ENCODE measurements at regions not wholly inside any gene's neighbourhood (a gene's known extent, or its start where the extent isn't known, plus 50 kb on each side); places are given as distances from the start of the nearest gene placed in this dataset.

DNA sequence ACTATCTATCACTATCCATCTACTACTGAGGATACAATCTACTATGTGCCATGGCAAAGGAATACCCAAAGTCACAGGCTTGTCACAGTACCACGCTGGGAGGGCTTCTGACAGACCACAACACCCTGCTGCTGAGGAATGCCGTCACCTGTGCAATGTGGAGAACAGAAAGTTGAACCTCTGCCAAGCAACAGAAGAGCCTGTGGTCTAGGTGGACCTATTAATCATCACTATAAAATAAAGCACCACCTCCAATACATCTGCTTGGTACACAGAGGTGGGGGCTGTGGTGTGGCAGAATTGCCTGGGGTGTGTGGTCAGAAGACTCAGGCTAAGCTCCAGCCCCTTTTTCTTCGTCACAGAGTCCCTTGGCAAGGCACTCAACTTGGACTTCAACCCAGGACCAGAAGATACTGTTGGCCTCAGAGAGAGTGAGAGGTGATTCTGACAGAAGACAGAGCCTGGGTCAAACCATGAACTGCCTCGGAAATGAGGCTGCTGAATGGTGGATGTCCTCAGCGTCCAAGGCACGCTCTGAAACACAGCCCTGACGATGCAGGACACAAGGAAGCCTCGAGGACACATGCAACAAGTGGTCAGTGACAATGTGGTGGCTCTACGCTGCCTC lies 189.4 kb upstream of the CHRNA7 start:
- WGBS (ENCODE audit: insufficient coverage, insufficient read length): no CpG with 5 or more reads among the region's 9 CpGs
- Histone ChIP-seq H3K4me1 (ENCODE audit: control insufficient read depth, insufficient read depth, low read length) (no peaks in the 10 kb centered on the region), H3K27ac (ENCODE audit: low read length) (no peak overlapping the region), H3K36me3 (ENCODE audit: control insufficient read depth, insufficient read depth, low read length) (no peaks in the 10 kb centered on the region), H3K4me3 (ENCODE audit: low read length) (no peak overlapping the region), H3K9me3 (ENCODE audit: control insufficient read depth, insufficient read depth, low read length) (no peaks in the 10 kb centered on the region), H3K27me3 (ENCODE audit: control insufficient read depth, insufficient read depth, low read length) (no peaks in the 10 kb centered on the region)
- no peak for DNase-seq (ENCODE audit: low read depth, low spot score)

DNA sequence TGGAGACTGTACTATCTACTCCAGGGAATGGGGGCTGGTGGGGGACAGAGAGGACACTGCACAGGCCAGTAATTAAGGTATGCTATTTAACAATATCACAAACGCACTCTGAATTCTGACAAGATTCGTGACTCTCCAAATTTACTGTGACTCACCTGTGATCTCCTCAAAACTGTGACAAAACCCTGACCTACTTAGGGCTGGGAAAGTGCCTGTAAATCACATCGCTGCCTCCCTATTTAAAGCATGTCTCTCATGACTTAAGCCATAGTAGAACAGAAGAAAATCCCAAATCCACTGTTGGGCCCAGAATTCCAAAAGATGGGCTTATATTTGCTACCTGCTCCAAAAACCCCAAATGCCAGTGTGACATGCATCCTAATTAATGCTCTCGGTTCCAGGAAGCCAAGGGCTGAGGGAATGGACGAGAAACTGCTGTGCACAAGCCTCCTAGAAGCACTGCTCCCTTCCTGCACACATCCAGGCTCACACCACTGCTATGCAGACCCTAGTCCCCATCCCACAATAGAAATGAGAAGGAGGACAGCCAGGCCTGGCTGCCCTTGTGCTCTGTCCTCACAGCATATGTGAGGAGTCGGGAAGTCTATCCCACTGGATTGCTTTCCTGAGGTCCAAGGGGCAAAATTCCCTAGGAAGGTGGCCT lies 187.7 kb upstream of the CHRNA7 start:
- no peak for DNase-seq (ENCODE audit: low read depth, low spot score)
- Histone ChIP-seq H3K27me3 (ENCODE audit: control insufficient read depth, insufficient read depth, low read length) (no peaks in the 10 kb centered on the region), H3K9me3 (ENCODE audit: control insufficient read depth, insufficient read depth, low read length) (no peaks in the 10 kb centered on the region), H3K36me3 (ENCODE audit: control insufficient read depth, insufficient read depth, low read length) (no peaks in the 10 kb centered on the region), H3K4me3 (ENCODE audit: low read length) (no peak overlapping the region), H3K4me1 (ENCODE audit: control insufficient read depth, insufficient read depth, low read length) (no peaks in the 10 kb centered on the region), H3K27ac (ENCODE audit: low read length) (no peak overlapping the region)
- WGBS (ENCODE audit: insufficient coverage, insufficient read length): no CpG with 5 or more reads among the region's 6 CpGs

DNA sequence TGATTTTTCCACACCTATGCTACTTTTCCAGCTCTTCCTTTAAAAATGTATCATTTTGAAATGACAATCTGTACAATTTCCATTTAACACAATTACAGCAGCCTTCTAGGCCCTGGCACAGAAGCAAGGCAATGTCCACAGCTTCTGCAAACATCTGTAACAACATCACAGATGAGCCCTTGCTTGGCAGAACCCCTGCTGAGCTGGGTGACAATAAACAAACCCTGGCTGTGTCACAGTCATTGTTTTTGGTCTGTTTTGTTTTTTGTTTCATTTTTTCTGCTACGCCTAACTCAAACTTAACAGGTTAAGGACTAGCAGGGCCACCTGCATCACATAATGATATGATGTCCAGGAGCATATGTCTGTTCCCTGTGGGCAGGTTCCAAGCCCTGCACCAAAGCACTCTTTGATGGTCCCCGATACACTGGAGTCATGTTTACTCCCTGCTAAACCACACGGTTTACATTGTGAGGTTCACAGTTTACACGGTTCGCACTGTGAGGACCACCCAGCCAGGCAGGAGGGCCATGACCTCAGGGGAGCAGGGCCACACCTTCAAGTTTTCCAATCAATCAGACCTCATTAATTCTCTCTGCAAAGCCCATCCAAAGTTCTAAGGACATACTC lies 186.8 kb upstream of the CHRNA7 start:
- no peak overlapping the region for H3K4me3 ChIP-seq (ENCODE audit: low read length)
- H3K27ac ChIP-seq (ENCODE audit: low read length): no peak overlapping the region
- no peaks in the 10 kb centered on the region for H3K9me3 ChIP-seq (ENCODE audit: control insufficient read depth, insufficient read depth, low read length)
- WGBS (ENCODE audit: insufficient coverage, insufficient read length): no CpG with 5 or more reads among the region's 5 CpGs
- H3K27me3 ChIP-seq (ENCODE audit: control insufficient read depth, insufficient read depth, low read length): no peaks in the 10 kb centered on the region
- H3K4me1 ChIP-seq (ENCODE audit: control insufficient read depth, insufficient read depth, low read length): no peaks in the 10 kb centered on the region
- H3K36me3 ChIP-seq (ENCODE audit: control insufficient read depth, insufficient read depth, low read length): no peaks in the 10 kb centered on the region
- DNase-seq (ENCODE audit: low read depth, low spot score): no peak

DNA sequence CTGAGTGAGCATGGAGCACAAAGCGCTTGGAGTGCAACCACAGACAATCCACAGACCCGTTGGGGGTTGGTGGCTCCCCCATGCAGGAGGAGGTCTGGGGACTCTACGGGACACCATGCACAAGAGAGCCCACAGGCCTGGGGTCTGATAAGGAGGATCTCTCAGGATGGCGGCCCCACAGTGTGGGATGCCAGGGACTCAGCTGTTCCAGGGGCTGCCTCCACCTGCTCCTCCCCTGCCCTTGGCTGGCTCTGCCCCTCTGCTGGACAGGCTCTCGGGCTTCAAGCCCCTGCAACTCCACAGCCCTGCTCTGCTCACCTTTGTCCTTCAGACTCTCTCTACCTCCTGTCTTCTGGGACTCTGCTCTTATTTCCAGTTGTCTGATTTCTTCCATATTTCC lies 184.5 kb upstream of the CHRNA7 start:
- Histone ChIP-seq H3K9me3 (ENCODE audit: control insufficient read depth, insufficient read depth, low read length) (no peaks in the 10 kb centered on the region), H3K27me3 (ENCODE audit: control insufficient read depth, insufficient read depth, low read length) (no peaks in the 10 kb centered on the region), H3K27ac (ENCODE audit: low read length) (no peak overlapping the region), H3K4me1 (ENCODE audit: control insufficient read depth, insufficient read depth, low read length) (no peaks in the 10 kb centered on the region), H3K36me3 (ENCODE audit: control insufficient read depth, insufficient read depth, low read length) (no peaks in the 10 kb centered on the region), H3K4me3 (ENCODE audit: low read length) (no peak overlapping the region)
- DNase-seq (ENCODE audit: low read depth, low spot score): no peak
- WGBS (ENCODE audit: insufficient coverage, insufficient read length): no CpG with 5 or more reads among the region's 5 CpGs

DNA sequence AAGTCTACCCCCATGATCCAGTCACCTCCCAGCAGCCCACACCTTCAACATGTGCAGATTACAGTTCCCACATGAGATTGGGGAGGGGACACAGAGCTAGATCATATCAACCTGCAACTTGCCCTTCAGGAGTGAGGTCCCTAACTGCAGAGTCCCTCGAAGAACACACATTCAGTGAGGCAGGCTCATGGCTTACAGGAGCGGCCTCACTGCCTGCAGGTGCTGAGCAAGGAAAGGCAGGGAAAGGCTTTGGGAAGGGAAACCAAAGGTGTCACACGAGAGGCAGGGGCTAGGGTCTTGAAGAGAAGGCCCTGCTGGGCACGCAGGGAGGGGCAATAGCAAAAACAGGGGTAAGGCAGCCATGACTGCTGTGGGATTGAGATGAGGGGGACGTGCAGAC lies 182.4 kb upstream of the CHRNA7 start:
- Histone ChIP-seq H3K36me3 (ENCODE audit: control insufficient read depth, insufficient read depth, low read length) (no peaks in the 10 kb centered on the region), H3K4me1 (ENCODE audit: control insufficient read depth, insufficient read depth, low read length) (no peaks in the 10 kb centered on the region), H3K27ac (ENCODE audit: low read length) (no peak overlapping the region), H3K4me3 (ENCODE audit: low read length) (no peak overlapping the region), H3K27me3 (ENCODE audit: control insufficient read depth, insufficient read depth, low read length) (no peaks in the 10 kb centered on the region), H3K9me3 (ENCODE audit: control insufficient read depth, insufficient read depth, low read length) (no peaks in the 10 kb centered on the region)
- no peak for DNase-seq (ENCODE audit: low read depth, low spot score)
- no CpG with 5 or more reads among the region's 5 CpGs for WGBS (ENCODE audit: insufficient coverage, insufficient read length)

DNA sequence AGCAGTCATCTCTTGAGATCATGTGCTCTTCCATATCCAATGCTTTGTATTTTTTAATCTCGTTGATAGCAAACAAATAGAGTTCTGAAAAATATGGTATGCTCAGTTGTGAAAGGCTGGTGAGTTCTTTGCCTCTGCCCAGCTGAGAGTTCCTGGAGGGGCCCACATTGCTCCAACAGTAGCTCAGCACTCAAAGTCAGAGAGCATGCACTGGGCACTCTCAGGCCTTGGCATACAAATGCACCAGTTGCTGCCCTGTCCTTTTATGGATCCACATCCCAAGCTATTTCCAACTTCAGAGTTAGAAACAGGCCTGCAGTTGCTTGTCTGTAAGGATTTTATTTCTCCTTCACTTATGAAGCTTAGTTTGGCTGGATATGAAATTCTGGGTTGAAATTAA lies 181.7 kb upstream of the CHRNA7 start:
- no peaks in the 10 kb centered on the region for H3K4me1 ChIP-seq (ENCODE audit: control insufficient read depth, insufficient read depth, low read length)
- no peaks in the 10 kb centered on the region for H3K9me3 ChIP-seq (ENCODE audit: control insufficient read depth, insufficient read depth, low read length)
- WGBS (ENCODE audit: insufficient coverage, insufficient read length): no CpG with 5 or more reads among the region's 1 CpG
- H3K27ac ChIP-seq (ENCODE audit: low read length): no peak overlapping the region
- no peaks in the 10 kb centered on the region for H3K27me3 ChIP-seq (ENCODE audit: control insufficient read depth, insufficient read depth, low read length)
- no peaks in the 10 kb centered on the region for H3K36me3 ChIP-seq (ENCODE audit: control insufficient read depth, insufficient read depth, low read length)
- no peak overlapping the region for H3K4me3 ChIP-seq (ENCODE audit: low read length)
- DNase-seq (ENCODE audit: low read depth, low spot score): no peak

DNA sequence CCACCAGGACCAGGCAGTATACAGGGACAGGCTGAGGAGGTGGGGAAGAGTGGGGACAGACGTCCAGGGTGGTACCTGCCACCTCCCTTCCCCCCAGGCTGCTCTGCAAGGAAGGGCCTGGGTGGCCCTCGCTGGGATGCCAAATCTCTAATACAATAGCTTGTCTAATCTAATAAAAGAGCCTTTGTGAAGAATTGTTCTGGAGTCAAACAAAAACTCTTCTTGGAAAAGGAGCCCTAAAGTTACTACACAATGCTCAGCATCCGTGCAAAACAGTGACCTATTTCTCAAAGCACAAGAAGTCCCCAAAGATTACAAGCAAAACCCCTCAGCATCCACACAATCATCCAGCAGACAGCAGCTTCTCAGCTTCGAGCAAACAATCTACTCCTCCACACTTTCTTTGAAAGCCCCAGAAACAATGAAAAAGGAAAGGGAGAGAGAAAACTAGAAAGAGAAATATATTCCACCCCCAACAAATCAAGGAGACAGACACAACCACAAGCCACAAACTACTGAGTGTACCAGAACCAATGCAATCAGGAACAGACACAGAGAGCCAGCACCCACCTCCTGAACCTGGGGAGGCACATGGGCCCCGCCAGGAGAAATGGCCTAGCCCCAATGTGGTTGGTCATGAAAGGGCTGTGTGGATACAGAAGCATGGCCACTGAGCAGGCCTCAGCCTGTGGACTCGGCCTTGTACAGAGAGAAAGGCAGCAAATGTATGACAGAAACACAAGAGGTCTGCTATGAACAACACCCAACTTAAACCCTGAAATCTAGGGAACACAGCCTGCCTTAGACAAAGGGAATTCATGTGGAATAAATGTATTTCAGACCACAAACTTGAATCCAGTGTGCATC lies 177.1 kb upstream of the CHRNA7 start:
- no peak for DNase-seq (ENCODE audit: low read depth, low spot score)
- no peaks in the 10 kb centered on the region for H3K27me3 ChIP-seq (ENCODE audit: control insufficient read depth, insufficient read depth, low read length)
- no peaks in the 10 kb centered on the region for H3K36me3 ChIP-seq (ENCODE audit: control insufficient read depth, insufficient read depth, low read length)
- H3K4me3 ChIP-seq (ENCODE audit: low read length): no peak overlapping the region
- no peaks in the 10 kb centered on the region for H3K9me3 ChIP-seq (ENCODE audit: control insufficient read depth, insufficient read depth, low read length)
- no CpG with 5 or more reads among the region's 6 CpGs for WGBS (ENCODE audit: insufficient coverage, insufficient read length)
- H3K4me1 ChIP-seq (ENCODE audit: control insufficient read depth, insufficient read depth, low read length): no peaks in the 10 kb centered on the region; the same call in 1 of the 2 replicates
- H3K27ac ChIP-seq (ENCODE audit: low read length): no peak overlapping the region

DNA sequence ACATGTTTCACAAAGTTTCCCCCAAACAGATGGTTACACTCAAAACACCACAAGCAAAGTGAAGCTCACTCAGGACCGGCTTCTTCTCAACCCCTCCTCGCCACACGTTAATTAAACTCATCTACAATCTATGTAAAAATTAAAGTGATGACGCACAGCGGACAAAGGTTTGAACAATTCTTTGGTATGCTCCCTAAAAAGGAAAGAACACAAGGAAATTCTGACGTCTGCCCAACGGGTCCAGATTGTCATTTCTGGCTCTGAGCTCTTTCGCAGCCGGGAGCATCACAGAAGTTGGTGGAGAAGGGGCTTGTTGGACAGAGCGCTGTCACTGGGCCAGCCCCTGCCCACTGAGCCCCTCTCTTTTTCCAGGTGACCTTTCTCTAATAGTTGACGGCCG lies 173.7 kb upstream of the CHRNA7 start:
- no peak overlapping the region for H3K4me3 ChIP-seq (ENCODE audit: low read length)
- H3K36me3 ChIP-seq (ENCODE audit: control insufficient read depth, insufficient read depth, low read length): no peaks in the 10 kb centered on the region
- H3K27ac ChIP-seq (ENCODE audit: low read length): no peak overlapping the region
- no peaks in the 10 kb centered on the region for H3K27me3 ChIP-seq (ENCODE audit: control insufficient read depth, insufficient read depth, low read length)
- H3K4me1 ChIP-seq (ENCODE audit: control insufficient read depth, insufficient read depth, low read length): no peaks in the 10 kb centered on the region; the same call in 1 of the 2 replicates
- no peaks in the 10 kb centered on the region for H3K9me3 ChIP-seq (ENCODE audit: control insufficient read depth, insufficient read depth, low read length)
- no peak for DNase-seq (ENCODE audit: low read depth, low spot score)
- no CpG with 5 or more reads among the region's 12 CpGs for WGBS (ENCODE audit: insufficient coverage, insufficient read length)

DNA sequence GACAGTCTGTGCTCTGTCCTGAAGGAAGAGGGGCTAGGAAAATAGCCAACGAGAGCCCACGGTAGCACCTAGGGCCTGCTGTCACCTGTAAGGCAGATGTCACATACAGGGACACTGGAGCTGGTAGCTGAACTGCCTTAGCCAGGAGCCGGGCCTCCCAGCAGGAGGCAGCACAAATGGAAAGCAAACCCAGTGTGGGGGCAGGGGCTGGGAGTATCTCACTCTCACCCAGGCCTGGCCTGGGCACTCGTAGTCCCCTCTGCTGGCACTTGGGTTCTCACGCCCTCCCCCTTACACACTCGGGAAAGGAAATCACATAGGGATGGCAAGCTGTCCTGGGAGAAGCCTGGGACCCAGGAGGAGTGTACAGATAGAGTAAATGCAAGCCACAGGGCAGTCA lies 173.1 kb upstream of the CHRNA7 start:
- H3K36me3 ChIP-seq (ENCODE audit: control insufficient read depth, insufficient read depth, low read length): no peaks in the 10 kb centered on the region
- H3K27ac ChIP-seq (ENCODE audit: low read length): no peak overlapping the region
- H3K27me3 ChIP-seq (ENCODE audit: control insufficient read depth, insufficient read depth, low read length): no peaks in the 10 kb centered on the region
- H3K9me3 ChIP-seq (ENCODE audit: control insufficient read depth, insufficient read depth, low read length): no peaks in the 10 kb centered on the region
- DNase-seq (ENCODE audit: low read depth, low spot score): no peak
- no peak overlapping the region for H3K4me3 ChIP-seq (ENCODE audit: low read length)
- H3K4me1 ChIP-seq (ENCODE audit: control insufficient read depth, insufficient read depth, low read length): no peaks in the 10 kb centered on the region; the same call in 1 of the 2 replicates
- no CpG with 5 or more reads among the region's 6 CpGs for WGBS (ENCODE audit: insufficient coverage, insufficient read length)

DNA sequence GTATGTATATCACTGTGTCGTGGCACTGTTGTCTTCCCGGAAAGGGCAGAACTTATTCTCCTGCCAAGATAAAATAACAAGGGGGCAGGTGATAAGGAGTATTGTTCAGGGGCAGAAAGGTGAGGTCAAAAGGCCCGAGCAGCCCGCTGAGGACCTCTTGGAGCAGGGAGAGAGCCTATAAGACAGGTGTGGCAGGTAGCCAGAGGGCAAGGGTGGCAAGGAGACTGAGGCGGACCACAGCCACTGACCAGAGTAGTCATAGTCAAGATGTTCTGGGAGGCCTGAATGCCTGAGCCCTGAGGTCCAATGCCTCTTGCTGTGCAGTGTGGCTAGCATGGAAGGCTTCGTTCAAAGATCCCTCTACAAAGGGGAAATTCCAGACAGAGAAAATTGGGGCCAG lies 172.3 kb upstream of the CHRNA7 start:
- DNase-seq (ENCODE audit: low read depth, low spot score): no peak
- Histone ChIP-seq H3K4me1 (ENCODE audit: control insufficient read depth, insufficient read depth, low read length) (no peaks in the 10 kb centered on the region; the same call in 1 of the 2 replicates), H3K27ac (ENCODE audit: low read length) (no peak overlapping the region), H3K27me3 (ENCODE audit: control insufficient read depth, insufficient read depth, low read length) (no peaks in the 10 kb centered on the region), H3K9me3 (ENCODE audit: control insufficient read depth, insufficient read depth, low read length) (no peaks in the 10 kb centered on the region), H3K4me3 (ENCODE audit: low read length) (no peak overlapping the region), H3K36me3 (ENCODE audit: control insufficient read depth, insufficient read depth, low read length) (no peaks in the 10 kb centered on the region)
- no CpG with 5 or more reads among the region's 6 CpGs for WGBS (ENCODE audit: insufficient coverage, insufficient read length)

Data from iPS DF 6.9 (cell line).